NCI-H510A (cell line): ENCODE measurements at regions not wholly inside any gene's neighbourhood (a gene's known extent, or its start where the extent isn't known, plus 50 kb on each side); places are given as distances from the start of the nearest gene placed in this dataset.

Experiments used
- DNase-seq: peaks from one replicate; lab custom pipeline; 2025; lab: John Stamatoyannopoulos, UW

- DNase-seq: no peak
These were observed 135.2 kb upstream of the TAB2 start for GRCh38 chr6:149182262-149182661.

GRCh38 chr6:149184523-149184922 is 133.0 kb upstream of the TAB2 start:
- DNase-seq: no peak

GRCh38 chr6:149185799-149186357 is 131.6 kb upstream of the TAB2 start:
- no peak for DNase-seq

- DNase-seq: no peak
These were observed 130.6 kb upstream of the TAB2 start for GRCh38 chr6:149186873-149187272.

DNA sequence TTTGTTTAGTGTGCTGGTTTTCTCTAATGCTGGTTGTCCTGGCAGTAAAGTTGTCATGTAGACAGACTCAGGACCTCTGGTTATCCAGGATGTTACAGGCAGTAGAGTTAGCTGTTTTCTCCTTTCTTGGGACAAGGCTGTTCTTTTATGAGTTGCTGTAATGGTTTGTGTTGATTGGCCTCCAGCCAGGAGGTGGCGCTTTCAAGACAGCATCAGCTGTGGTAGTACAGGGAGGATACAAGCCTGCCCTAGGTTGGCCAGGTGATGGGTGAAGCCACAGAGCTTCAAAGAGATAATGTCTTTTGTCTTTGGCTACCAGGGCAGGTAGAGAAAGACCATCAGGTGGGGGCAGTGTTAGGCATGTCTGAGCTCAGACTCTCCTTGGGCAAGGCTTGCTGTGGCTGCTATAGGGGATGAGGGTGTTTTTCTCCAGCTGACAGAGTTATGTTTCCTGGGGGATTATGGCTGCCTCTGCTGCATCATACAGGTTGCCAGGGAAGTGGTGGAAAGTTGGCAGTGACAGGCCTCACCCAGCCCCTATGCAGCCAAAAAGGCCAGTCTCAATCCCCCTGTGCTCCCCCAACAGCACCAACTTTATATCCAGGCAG is 127.2 kb upstream of the TAB2 start:
- no peak for DNase-seq

DNA sequence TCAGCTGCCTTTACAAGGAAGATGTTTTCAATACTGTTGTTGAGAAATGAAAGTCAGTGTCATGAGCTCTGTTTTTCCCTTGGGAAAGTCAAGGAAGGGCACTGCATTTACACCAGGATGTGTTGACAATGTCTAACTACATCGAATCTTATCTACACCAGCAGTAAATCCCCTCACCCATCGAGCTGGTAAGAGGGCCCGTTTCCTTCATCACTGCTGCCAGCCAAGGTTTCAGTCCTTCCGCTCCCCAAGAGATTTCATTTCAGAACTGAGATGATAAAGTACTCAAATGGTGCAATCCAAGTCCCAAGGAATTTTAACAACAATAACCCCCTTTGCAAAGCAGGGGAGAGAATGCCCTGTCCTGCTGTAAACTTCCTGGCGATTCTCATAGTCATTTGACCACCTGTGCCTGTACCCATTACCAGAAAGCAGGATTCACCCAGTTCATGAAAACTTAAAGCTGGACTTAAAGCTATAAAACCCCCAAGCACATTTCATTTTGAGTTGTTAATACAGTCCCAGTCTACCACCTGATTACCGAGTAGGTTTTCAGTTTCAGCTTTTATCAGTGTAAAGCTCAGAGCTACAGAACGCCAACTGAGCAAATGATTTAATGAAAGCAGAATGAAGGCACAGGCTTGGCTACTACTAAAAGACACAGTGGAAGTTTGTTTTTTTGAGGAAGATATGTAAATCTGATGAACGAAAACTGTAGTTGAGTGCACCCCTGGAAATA is 122.5 kb upstream of the TAB2 start:
- no peak for DNase-seq

GRCh38 chr6:149196091-149196490 is 121.4 kb upstream of the TAB2 start:
- DNase-seq: no peak

GRCh38 chr6:149197482-149197881 is 120.0 kb upstream of the TAB2 start:
- no peak for DNase-seq

DNA sequence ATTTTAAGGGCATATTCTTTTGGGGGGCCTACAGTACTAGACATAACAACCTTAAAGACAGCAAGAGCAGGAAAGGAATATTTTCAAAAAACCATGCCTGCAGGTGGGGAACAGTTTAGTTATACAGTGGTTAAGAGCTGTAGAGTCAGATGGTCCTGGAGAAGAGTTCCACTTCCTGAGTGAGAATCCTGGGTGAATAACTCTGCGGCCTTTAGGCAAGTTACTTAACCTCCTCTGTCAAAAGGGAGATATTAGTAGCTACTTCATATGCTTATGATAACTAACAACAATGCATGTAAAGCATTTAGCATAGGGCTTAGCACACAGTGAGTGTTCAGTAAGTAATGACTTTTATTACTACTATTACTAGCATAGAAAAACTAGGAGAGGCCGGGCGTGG is 119.2 kb upstream of the TAB2 start:
- DNase-seq: no peak

GRCh38 chr6:149200282-149200945 is 117.1 kb upstream of the TAB2 start:
- DNase-seq: no peak

DNA sequence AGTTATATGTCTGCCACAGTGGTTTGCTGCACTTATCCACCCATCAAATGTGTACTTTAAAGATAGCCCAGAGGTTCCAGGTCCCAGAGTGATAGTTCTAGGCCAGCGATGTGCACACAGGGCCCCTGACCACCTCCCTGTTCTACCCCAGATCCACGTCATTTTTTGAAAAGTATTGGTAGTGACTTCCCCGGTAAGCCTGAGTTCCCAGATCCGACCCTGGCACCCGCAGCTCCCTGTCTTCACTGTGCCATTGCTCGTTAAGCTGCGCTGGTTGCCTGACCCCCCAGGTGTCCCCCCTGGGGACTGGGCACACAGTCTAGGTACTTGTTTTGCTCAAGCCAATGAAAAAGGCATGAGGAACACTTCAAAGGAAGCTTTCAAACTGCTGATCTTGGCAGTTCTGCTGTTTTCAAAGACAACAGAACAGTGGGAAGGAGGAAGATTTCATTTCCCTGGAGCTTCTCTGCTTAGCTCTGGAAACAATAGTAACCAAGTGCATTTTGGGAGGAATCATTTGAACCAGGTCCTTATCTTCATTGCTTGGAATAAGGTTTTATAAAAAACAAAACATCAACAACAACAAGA is 116.3 kb upstream of the TAB2 start:
- DNase-seq: no peak

- no peak for DNase-seq
These were observed 115.4 kb upstream of the TAB2 start for GRCh38 chr6:149202100-149202499.

GRCh38 chr6:149202952-149203351 is 114.6 kb upstream of the TAB2 start:
- DNase-seq: no peak

DNA sequence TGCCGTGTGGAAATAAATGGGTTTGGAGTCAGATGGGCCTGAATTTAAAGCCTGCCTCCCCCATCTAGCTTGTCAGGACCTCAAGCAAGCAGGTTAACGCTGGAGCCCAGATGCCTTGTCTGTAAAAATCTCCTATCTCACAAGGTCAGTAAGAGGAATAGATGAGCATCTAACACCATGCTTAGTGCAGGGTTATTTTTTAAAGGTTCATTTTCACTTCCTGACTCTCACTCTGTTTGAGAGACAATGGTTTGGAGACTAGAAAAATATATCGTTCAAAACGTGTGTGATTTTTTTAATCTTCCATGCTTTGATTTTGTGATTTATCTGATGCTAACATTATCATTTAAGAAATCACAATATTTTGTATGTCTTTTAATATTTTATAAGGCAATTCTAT is 114.0 kb upstream of the TAB2 start:
- DNase-seq: no peak

- no peak for DNase-seq
These were observed 109.3 kb upstream of the TAB2 start for GRCh38 chr6:149208134-149208601.

DNA sequence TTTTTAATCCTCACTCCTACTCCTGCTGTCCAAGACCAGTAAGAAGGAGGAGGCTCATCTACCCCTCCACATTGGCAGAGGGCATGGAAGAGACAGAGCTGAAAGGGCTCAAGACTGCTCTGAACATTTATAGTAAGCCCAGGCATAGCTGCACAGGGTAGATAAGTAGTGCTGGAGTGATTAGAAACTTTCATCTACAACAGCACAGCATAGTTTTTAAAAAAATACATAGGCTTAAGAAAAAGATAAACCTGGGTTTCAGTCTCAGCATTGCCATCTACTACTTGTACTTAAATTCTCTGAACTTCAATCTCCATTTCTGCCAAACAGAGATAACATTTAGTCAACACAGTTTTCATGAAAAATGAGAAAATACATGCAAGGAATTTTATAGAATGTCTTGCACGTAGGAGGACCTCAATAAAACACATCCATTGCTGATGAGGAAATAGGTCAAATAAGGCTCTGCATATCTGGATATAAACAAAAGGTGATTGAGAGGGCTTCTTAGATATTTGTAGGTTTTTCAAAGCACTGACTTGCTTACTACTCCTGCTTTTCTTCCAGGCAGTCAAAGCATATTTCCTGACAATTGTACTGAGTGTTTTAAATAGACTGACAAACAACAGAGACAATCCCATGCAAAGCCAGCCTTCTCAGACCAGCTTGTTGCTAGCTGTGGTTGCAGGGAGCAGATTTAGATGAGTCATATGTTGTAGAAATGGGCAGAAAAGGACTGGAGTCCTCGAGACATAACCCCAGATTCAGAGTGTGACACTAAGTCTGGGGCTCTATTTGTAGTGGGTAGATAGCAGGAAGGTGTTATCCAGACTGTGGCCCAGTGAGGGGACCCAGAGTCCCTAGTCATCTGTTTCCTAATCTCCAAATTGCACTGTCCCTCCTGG is 107.4 kb upstream of the TAB2 start:
- no peak for DNase-seq

DNA sequence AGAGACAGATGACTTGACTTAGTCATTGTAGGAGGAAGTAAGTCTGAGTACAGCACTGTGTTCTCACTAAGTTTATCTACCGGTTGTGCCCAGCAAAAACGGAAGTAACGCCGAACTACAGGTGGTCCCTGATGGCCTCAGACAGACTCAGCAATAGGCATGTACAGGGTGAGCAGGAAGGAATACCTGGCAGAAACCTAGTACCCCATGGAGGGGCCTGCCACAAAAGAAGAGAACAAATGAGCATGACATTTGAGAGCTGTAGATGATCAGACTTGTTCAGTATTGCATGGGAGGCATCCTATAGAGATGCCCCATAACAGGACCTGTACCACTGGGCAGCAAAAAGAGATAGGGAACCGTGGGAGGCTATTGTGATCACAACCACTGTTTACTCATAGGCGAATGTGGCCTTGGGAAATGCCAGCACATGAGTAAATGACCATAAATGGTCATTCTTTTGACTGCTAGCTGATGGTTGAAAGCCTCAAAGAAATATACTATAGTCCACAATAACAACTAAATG is 106.4 kb upstream of the TAB2 start:
- DNase-seq: no peak

GRCh38 chr6:149212206-149212605 is 105.3 kb upstream of the TAB2 start:
- no peak for DNase-seq

DNA sequence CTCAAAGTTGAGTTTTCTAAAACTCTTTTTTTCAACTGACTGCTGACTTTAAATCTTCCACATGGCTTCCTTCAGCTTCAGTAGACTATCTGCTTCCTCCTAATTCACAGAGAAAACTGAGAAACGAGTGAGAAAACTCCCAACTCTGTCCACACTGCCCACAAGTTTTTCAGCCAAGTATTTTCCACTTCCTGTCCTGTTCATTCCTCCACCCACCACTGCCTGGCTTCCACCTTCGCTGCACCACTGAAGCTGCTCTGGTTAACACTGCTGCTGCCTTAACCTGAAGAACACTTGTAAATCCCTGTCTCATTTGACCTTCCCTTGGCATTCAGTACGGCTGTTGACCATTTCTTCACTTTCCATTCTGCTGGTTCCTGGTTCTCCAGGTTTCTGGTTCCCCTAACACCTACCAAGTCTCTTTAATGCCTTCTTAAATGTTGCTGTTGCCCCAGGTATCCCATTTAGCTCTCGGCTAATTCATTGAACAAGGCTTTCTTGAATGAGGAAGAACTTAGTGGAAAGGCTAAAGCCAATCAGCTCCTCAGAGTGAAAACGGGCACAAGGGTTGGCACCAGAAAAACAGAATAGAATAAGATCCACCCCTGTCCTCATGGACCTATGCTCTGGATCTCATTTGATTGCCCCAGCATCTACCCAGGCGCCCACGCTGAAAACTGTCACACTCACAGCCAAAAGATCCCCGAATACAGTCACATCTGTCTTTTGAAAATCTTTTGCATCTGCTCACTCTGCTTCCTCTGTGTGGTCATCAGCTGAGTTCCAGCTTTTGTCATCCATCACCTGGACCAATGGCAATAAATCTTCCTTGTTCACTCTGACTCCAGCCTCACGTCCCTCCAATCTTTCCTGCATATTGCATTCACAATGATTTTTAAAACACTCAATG is 104.4 kb upstream of the TAB2 start:
- DNase-seq: no peak

- DNase-seq: no peak
These were observed 103.7 kb upstream of the TAB2 start for GRCh38 chr6:149213829-149214228.
